Testis (tissue), 2 donors: ENCODE measurements at regions not wholly inside any gene's neighbourhood (a gene's known extent, or its start where the extent isn't known, plus 50 kb on each side); places are given as distances from the start of the nearest gene placed in this dataset.

Experiments
- DNase-seq: peaks from one replicate; pipeline ENCODE4 v3.0.0-alpha.2; 2019
- H3K27ac ChIP-seq, 2 donors: fragments of 200-600 bp; sonication (generic); one replicate each; pipeline ENCODE4 v1.5.1; 2019
- H3K27me3 ChIP-seq: fragments of 200-600 bp; sonication (generic); one replicate; pipeline ENCODE4 v1.5.1; 2019
- H3K36me3 ChIP-seq: fragments of 200-600 bp; sonication (generic); one replicate; pipeline ENCODE4 v1.5.1; 2017; ENCODE audit warnings: low read depth; ENCODE audit errors: missing control alignments
- H3K4me1 ChIP-seq: fragments of 200-600 bp; sonication (generic); one replicate; pipeline ENCODE4 v1.5.1; 2019
- H3K4me3 ChIP-seq, 2 donors: fragments of 200-600 bp; sonication (generic); one replicate each; pipeline ENCODE4 v1.5.1; 2017 to 2019
- H3K9me3 ChIP-seq: fragments of 200-600 bp; sonication (generic); one replicate; pipeline ENCODE4 v1.5.1; 2017
- POLR2A ChIP-seq: fragments of 450-650 bp; IDR thresholded peaks from one replicate; pipeline ENCODE4 v1.6.1; 2017; ENCODE audit warnings: antibody characterized with exemption, mild to moderate bottlenecking, moderate library complexity
- WGBS, 2 donors: methylation state at CpG; one replicate each; pipeline ENCODE4 v1.1.5; 2018; 5-methylcytosine and 5-hydroxymethylcytosine counted together
- intact Hi-C: fragments of 100-400 bp; cut with DNase I; formaldehyde crosslinking; loops from one replicate; pipeline ENCODE4 v1.15.1; 2023; ENCODE audit warnings: low total_unique reads
- TF ChIP-seq, protein P1 (sequence below), 3 experiments: fragments of 450-650 bp in 2 of 3; fragments of 200-600 bp in 1 of 3; sonication (generic) in 1 of 3; IDR thresholded peaks; one replicate each; pipeline ENCODE4 v1.5.1; 2016 to 2019; ENCODE audit warnings: antibody characterized with exemption in 3 of 3, mild to moderate bottlenecking in 2 of 3, moderate library complexity in 1 of 3

DNA sequence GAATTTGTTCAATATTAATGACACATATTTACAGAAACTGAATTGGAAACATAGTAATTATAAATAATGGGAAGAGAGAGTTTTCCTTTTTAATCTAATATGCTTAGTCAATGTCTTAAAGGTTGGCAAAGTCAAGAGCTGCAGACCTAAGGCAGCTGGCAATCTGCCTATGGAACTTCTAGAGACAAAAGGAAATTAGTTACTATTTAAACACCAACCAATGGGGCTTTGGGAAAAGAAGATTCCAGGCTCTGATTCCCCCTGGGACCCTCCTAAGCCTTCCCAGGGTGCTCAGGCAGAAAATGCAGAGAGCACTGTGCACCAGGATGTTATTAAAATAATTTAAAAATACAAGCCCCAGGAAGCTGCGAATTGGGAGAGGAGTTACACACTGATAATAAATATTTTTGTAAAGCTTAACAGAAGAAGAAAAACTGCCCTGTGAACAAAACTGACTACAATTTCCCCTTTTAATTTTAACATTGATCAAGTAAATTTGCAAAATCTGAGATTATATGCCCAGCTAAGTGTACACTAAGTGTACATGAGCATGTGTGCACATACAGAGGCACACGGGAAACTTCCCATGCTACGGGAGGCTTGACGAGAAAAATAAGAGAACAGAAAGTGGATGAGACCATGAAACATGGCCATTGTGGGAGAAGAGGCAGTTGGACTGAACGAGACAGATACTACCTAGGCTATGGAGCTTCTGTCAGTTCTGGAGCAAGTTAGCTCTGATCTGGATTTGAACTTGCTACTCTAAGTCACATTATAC, 77.4 kb upstream of the ADAMTS16 start:
- intact Hi-C loops: no loop called here
- DNase-seq: no peak
- Histone ChIP-seq H3K4me1 (no peaks in the 10 kb centered on the region), H3K36me3 (no peaks in the 10 kb centered on the region), H3K9me3 (no peaks in the 10 kb centered on the region), H3K4me3 (no peak overlapping the region), H3K27me3 (no peaks in the 10 kb centered on the region), H3K27ac (no peak overlapping the region)
- WGBS, 2 donors: 61 to 65% methylated on average over 5 of the region's 5 CpGs
- TF ChIP-seq, protein P1, sequence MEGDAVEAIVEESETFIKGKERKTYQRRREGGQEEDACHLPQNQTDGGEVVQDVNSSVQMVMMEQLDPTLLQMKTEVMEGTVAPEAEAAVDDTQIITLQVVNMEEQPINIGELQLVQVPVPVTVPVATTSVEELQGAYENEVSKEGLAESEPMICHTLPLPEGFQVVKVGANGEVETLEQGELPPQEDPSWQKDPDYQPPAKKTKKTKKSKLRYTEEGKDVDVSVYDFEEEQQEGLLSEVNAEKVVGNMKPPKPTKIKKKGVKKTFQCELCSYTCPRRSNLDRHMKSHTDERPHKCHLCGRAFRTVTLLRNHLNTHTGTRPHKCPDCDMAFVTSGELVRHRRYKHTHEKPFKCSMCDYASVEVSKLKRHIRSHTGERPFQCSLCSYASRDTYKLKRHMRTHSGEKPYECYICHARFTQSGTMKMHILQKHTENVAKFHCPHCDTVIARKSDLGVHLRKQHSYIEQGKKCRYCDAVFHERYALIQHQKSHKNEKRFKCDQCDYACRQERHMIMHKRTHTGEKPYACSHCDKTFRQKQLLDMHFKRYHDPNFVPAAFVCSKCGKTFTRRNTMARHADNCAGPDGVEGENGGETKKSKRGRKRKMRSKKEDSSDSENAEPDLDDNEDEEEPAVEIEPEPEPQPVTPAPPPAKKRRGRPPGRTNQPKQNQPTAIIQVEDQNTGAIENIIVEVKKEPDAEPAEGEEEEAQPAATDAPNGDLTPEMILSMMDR (IDR thresholded peaks at IDR 0.05): no peak
- no peak for TF ChIP-seq POLR2A

DNA sequence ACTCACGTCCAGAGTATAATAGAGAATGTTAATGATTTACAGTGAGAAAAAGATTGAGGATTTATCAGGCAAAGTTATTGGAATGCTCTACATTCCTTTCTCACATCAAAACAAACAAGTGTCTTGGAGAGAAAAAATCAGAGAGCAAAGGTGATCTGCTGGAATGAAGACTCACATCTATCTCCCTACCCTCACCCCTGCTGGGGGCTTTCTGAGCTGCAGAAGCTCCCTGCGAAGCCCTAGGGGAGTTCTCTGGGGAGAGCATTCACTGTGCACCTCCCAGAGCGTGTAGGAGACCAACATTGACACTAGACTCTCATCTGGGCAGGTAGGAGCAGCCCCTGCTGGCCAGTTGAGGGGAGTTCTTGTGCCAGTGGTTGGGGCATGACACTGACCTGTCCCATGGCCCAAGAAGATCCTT, 76.6 kb upstream of the ADAMTS16 start:
- DNase-seq: no peak
- intact Hi-C loops: no loop called here
- 52 to 55% methylated on average over 3 of the region's 3 CpGs for WGBS, 2 donors
- H3K4me3 ChIP-seq: no peak overlapping the region
- TF ChIP-seq, protein P1 (IDR thresholded peaks at IDR 0.05): no peak
- TF ChIP-seq POLR2A: no peak
- no peaks in the 10 kb centered on the region for H3K27me3 ChIP-seq
- no peaks in the 10 kb centered on the region for H3K4me1 ChIP-seq
- no peak overlapping the region for H3K27ac ChIP-seq
- no peaks in the 10 kb centered on the region for H3K9me3 ChIP-seq
- H3K36me3 ChIP-seq: no peaks in the 10 kb centered on the region

DNA sequence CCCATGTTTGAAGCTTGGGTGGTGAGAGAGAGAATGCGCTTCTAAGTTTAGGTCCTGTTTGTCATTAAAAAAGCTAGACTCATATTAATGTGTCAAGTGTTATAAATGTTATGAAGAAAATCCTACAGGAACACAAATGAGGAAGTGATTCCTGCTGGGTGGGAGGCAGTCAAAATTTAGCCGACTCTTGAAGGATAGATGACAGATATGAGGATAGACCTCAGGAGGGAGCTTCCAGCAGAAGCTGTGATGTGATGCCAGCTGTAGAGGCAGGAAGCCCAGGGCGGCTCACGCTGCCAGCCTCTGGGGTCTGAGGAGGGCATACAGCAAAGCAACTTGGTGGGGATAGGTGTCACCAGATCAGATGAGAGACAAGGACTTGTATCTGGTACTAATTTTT, 74.7 kb upstream of the ADAMTS16 start:
- no peaks in the 10 kb centered on the region for H3K36me3 ChIP-seq
- H3K27ac ChIP-seq: no peak overlapping the region
- H3K4me3 ChIP-seq: no peak overlapping the region
- 90 to 91% methylated on average over 4 of the region's 4 CpGs for WGBS, 2 donors
- no peaks in the 10 kb centered on the region for H3K4me1 ChIP-seq
- no peaks in the 10 kb centered on the region for H3K27me3 ChIP-seq
- H3K9me3 ChIP-seq: no peaks in the 10 kb centered on the region
- no peak for DNase-seq
- TF ChIP-seq, protein P1 (IDR thresholded peaks at IDR 0.05): no peak
- intact Hi-C loops: no loop called here

DNA sequence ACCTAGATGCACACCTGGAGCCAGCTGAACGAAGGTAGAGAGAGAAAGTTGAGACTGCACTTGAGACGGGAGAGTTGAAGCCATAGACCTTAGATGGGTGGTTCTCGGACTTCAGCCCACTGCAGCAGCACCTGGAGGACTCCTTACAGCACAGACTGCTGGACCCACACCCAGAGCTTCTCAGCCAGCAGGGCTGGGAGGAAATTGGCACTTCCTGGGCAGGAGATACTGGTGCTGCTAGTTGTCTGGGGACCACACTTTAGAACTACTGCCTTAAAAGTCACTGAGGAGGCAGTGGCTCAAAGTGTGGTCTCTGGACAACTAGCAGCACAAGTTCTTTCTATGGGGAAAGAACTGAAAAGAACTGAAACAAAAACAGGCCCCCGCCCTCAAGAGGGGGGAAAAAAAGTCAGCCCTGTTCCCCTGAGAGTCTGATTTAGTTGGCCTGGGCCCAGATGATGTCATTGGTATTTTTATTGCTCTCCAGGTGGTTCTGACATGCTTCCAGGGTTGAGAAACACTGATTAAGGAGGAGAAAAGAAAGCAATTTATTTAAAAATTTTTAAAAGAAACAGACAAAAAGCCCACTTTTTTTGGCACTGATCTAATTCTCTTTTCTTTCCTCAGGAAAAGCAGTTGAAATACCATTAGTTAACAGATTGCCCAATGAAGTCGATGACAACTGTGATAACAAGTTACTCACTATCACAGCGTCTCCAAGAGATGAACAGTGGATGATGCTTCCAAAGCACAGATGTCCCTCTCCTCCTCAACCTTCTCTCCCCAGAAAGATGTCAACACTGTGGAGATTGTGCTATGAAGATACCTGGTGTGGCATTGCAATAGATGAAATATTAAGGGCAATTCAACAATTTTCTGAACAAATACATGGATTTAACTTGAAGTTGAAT, 73.6 kb upstream of the ADAMTS16 start:
- no peak for TF ChIP-seq POLR2A
- TF ChIP-seq, protein P1 (IDR thresholded peaks at IDR 0.05): no peak
- Histone ChIP-seq H3K9me3 (no peaks in the 10 kb centered on the region), H3K4me3 (no peak overlapping the region), H3K27me3 (no peaks in the 10 kb centered on the region), H3K4me1 (no peaks in the 10 kb centered on the region), H3K27ac (no peak overlapping the region), H3K36me3 (no peaks in the 10 kb centered on the region)
- DNase-seq: no peak
- WGBS, 2 donors: 78 to 79% methylated on average over 6 of the region's 6 CpGs
- intact Hi-C loops: no loop called here
